GM12878 (cell line): ENCODE measurements at regions not wholly inside any gene's neighbourhood (a gene's known extent, or its start where the extent isn't known, plus 50 kb on each side); places are given as distances from the start of the nearest gene placed in this dataset.
"Not testable (repeated sequence)": the region's sequence is repeated elsewhere in the genome, so short reads cannot be mapped to it uniquely, and the experiment has no call there.

Source experiments
- ATAC-seq: fragments of 200-7000 bp; cut with Tn5 transposase; 3 replicates; pipeline ENCODE4 v1.9.1; 2020; ENCODE audit warnings: mild to moderate bottlenecking, moderate library complexity
- BruUV-seq: library from RNA; stranded (reverse); fragments of 400-500 nt; replicated peaks from 2 replicates; lab custom pipeline; 2021; lab: Mats Ljungman, UMichigan
- CTCF ChIA-PET: fragments of 300-600 bp; sonication (Branson Sonifier 250); formaldehyde crosslinking; extraction: SDS; loops from one replicate; lab custom pipeline; 2021; ENCODE audit warnings: inconsistent platforms; lab: Yijun Ruan, JAX
- POLR2A ChIA-PET: fragments of 350-600 bp; formaldehyde crosslinking; extraction: SDS; loops from one replicate; lab custom pipeline; 2021; ENCODE audit warnings: inconsistent platforms; lab: Charles Lee
- RAD21 ChIA-PET: fragments of 300-600 bp; sonication (Branson Sonifier 250); formaldehyde crosslinking; loops from one replicate; lab custom pipeline; 2023; ENCODE audit warnings: antibody characterized with exemption; ENCODE audit not compliant: unreplicated experiment; lab: Charles Lee
- SMC1A ChIA-PET: fragments of 300-600 bp; sonication (Branson Sonifier 250); formaldehyde crosslinking; loops from one replicate; lab custom pipeline; 2023; ENCODE audit not compliant: unreplicated experiment, uncharacterized antibody; lab: Charles Lee
- DNase-seq: peaks from one replicate; pipeline ENCODE4 v3.0.0-alpha.2; 2011; ENCODE audit warnings: low read depth, low spot score
- FAIRE-seq: peaks from 3 replicates; lab custom pipeline; 2011; peaks lifted over from hg19 to GRCh38; lab: Jason Lieb, UNC
- H2AFZ ChIP-seq: 2 replicates; pipeline ENCODE4 v1.6.0; 2011; ENCODE audit warnings: low read depth, low read length, control low read depth; ENCODE audit not compliant: control insufficient read depth
- H3K27ac ChIP-seq: 2 replicates; pipeline ENCODE4 v1.5.1; 2011; ENCODE audit warnings: control low read depth; ENCODE audit not compliant: control insufficient read depth, insufficient read depth
- H3K27me3 ChIP-seq, 2 experiments: replicated peaks in 1 of 2; 2 replicates each; pipeline versions ENCODE4 v1.6.0 to v1.6.1; 2011; ENCODE audit warnings: low read length in 1 of 2; ENCODE audit not compliant: control insufficient read depth in 2 of 2, insufficient read depth in 2 of 2
- H3K36me3 ChIP-seq, 2 experiments: 2 replicates each; pipeline ENCODE4 v1.5.1; 2011; ENCODE audit warnings: low read length in 1 of 2; ENCODE audit not compliant: control insufficient read depth in 2 of 2, insufficient read depth in 2 of 2
- H3K4me1 ChIP-seq: 2 replicates; pipeline ENCODE4 v1.6.1; 2011; ENCODE audit warnings: mild to moderate bottlenecking, low read length, moderate library complexity, mixed read lengths; ENCODE audit not compliant: control insufficient read depth, insufficient read depth
- H3K4me2 ChIP-seq: 2 replicates; pipeline ENCODE4 v1.6.0; 2011; ENCODE audit warnings: control low read depth; ENCODE audit not compliant: control insufficient read depth, insufficient read depth
- H3K4me3 ChIP-seq: fragments of 200-600 bp; sonication (generic); 2 replicates; pipeline ENCODE4 v1.5.1; 2016
- H3K79me2 ChIP-seq: 2 replicates; pipeline ENCODE4 v1.6.0; 2011; ENCODE audit warnings: low read length; ENCODE audit not compliant: control insufficient read depth, insufficient read depth
- H3K9ac ChIP-seq: 2 replicates; pipeline ENCODE4 v1.8.0; 2011; ENCODE audit warnings: low read length, control low read depth, mixed read lengths; ENCODE audit not compliant: control insufficient read depth, insufficient read depth
- H3K9me3 ChIP-seq: replicated peaks from 3 replicates; pipeline ENCODE4 v1.5.1; 2011; ENCODE audit warnings: mild to moderate bottlenecking, low read length; ENCODE audit not compliant: control insufficient read depth, insufficient read depth
- H4K20me1 ChIP-seq: 2 replicates; pipeline ENCODE4 v1.6.0; 2011; ENCODE audit not compliant: control insufficient read depth, insufficient read depth
- CUX1 ChIP-seq: IDR thresholded peaks from 2 replicates; pipeline ENCODE4 v1.6.1; 2012; ENCODE audit warnings: improper control_type of control experiment, low read depth, low read length; ENCODE audit not compliant: insufficient replicate concordance
- HDAC6 ChIP-seq: fragments of 200-600 bp; sonication (generic); IDR thresholded peaks from one replicate; pipeline ENCODE4 v1.8.0; 2017; ENCODE audit warnings: antibody characterized with exemption; ENCODE audit not compliant: unreplicated experiment
- IKZF2 ChIP-seq, 2 experiments: fragments of 450-650 bp; IDR thresholded peaks; 2 replicates each; pipeline ENCODE4 v1.6.1; 2017; ENCODE audit warnings: mild to moderate bottlenecking in 2 of 2, moderate library complexity in 2 of 2
- WGBS: methylation state at CpG from one replicate; pipeline ENCODE4 v1.1.6; 2016; ENCODE audit warnings: low lambda C conversion rate; ENCODE audit not compliant: insufficient replicate concordance, insufficient coverage; ENCODE audit errors: missing lambda C conversion rate; 5-methylcytosine and 5-hydroxymethylcytosine counted together
- in situ Hi-C: fragments of 300-500 bp; cut with MboI; formaldehyde crosslinking; loops from 9 replicates; pipeline ENCODE4 v1.14.3; 2018; ENCODE audit warnings: mixed read lengths
- intact Hi-C: fragments of 100-400 bp; cut with micrococcal nuclease; formaldehyde crosslinking; loops from one replicate; pipeline ENCODE4 v1.14.2; 2022; ENCODE audit not compliant: unreplicated experiment

GRCh38 chr6:50410579-50410978 is 302.7 kb upstream of the TFAP2D start (continued):
- no peak for TF ChIP-seq CUX1
- no peak for TF ChIP-seq IKZF2 (IDR thresholded peaks at IDR 0.05)
- TF ChIP-seq HDAC6: no peak

- SMC1A ChIA-PET: not testable (repeated sequence)
These were observed 292.3 kb upstream of the TFAP2D start for GRCh38 chr6:50421041-50421440.

More at GRCh38 chr6:50421041-50421440, 292.3 kb upstream of the TFAP2D start:
- CTCF ChIA-PET, H3K4me1 ChIP-seq, H4K20me1 ChIP-seq, H3K27ac ChIP-seq, H3K9ac ChIP-seq, H3K4me2 ChIP-seq, BruUV-seq, ATAC-seq, POLR2A ChIA-PET, H3K36me3 ChIP-seq, intact Hi-C loops, H3K9me3 ChIP-seq, RAD21 ChIA-PET, FAIRE-seq, H3K27me3 ChIP-seq, H3K4me3 ChIP-seq, H2AFZ ChIP-seq, in situ Hi-C loops, H3K79me2 ChIP-seq, DNase-seq: not testable (repeated sequence)
- WGBS: 14% methylated on average over 6 of the region's 8 CpGs
